SK-N-SH (cell line): ENCODE measurements at regions not wholly inside any gene's neighbourhood (a gene's known extent, or its start where the extent isn't known, plus 50 kb on each side); places are given as distances from the start of the nearest gene placed in this dataset.

Experiments used
- CTCF ChIA-PET: fragments of 300-600, 350-600 bp; formaldehyde crosslinking; extraction: SDS; loops from one replicate; lab custom pipeline; 2021; lab: Yijun Ruan, JAX
- POLR2A ChIA-PET: fragments of 350-600 bp; sonication (Branson Sonifier 250); formaldehyde crosslinking; extraction: SDS; loops from one replicate; lab custom pipeline; 2020; ENCODE audit warnings: antibody characterized with exemption, inconsistent platforms; lab: Yijun Ruan, JAX
- DNase-seq: peaks from one replicate; pipeline ENCODE4 v3.0.0; 2012
- H2AFZ ChIP-seq: fragments of 200-600 bp; sonication (generic); 2 replicates; pipeline ENCODE4 v1.8.1; 2016; ENCODE audit warnings: antibody characterized with exemption, mild to moderate bottlenecking, low read depth
- H3F3A ChIP-seq: fragments of 200-600 bp; sonication (generic); replicated peaks from 2 replicates; pipeline ENCODE3; 2016; ENCODE audit warnings: antibody characterized with exemption, mild to moderate bottlenecking; ENCODE audit not compliant: insufficient read depth
- H3K27ac ChIP-seq, 2 experiments: fragments of 200-500 bp in 1 of 2; fragments of 200-600 bp in 1 of 2; sonication (Bioruptor generic) in 1 of 2; sonication (generic), shearing (Covaris generic) in 1 of 2; 2 replicates each; pipeline versions ENCODE4 v1.5.1 to v1.6.1; 2014 to 2016; ENCODE audit warnings: low read depth in 2 of 2, inconsistent platforms in 1 of 2, low read length in 1 of 2, mild to moderate bottlenecking in 1 of 2, mixed read lengths in 1 of 2
- H3K27me3 ChIP-seq: fragments of 200-600 bp; sonication (generic), shearing (Covaris generic); 2 replicates; pipeline ENCODE4 v1.6.1; 2016; ENCODE audit warnings: mixed run types; ENCODE audit not compliant: insufficient read depth
- H3K36me3 ChIP-seq, 2 experiments: fragments of 200-500 bp in 1 of 2; fragments of 200-600 bp in 1 of 2; sonication (Bioruptor generic) in 1 of 2; sonication (generic) in 1 of 2; replicated peaks in 1 of 2; 2 replicates each; pipeline versions ENCODE3 to v1.5.1; 2014 to 2016; ENCODE audit warnings: low read length in 1 of 2, mild to moderate bottlenecking in 1 of 2; ENCODE audit not compliant: insufficient read depth in 2 of 2, control insufficient read depth in 1 of 2
- H3K4me1 ChIP-seq, 2 experiments: fragments of 200-500 bp in 1 of 2; fragments of 200-600 bp in 1 of 2; sonication (Bioruptor generic) in 1 of 2; sonication (generic), shearing (Covaris generic) in 1 of 2; 2 replicates each; pipeline versions ENCODE4 v1.5.1 to v1.6.1; 2014 to 2016; ENCODE audit warnings: low read depth in 1 of 2, low read length in 1 of 2, mixed run types in 1 of 2; ENCODE audit not compliant: insufficient read depth in 2 of 2, control insufficient read depth in 1 of 2
- H3K4me2 ChIP-seq: fragments of 200-600 bp; sonication (generic), shearing (Covaris generic); 2 replicates; pipeline ENCODE4 v1.6.1; 2017; ENCODE audit warnings: mixed run types
- H3K4me3 ChIP-seq, 2 experiments: fragments of 200-500 bp in 1 of 2; fragments of 200-600 bp in 1 of 2; sonication (Bioruptor generic) in 1 of 2; sonication (generic), shearing (Covaris generic) in 1 of 2; 2 replicates each; pipeline versions ENCODE4 v1.5.1 to v1.8.1; 2014 to 2016; ENCODE audit warnings: low read depth in 2 of 2, inconsistent platforms in 1 of 2, low read length in 1 of 2, mild to moderate bottlenecking in 1 of 2, mixed read lengths in 1 of 2, moderate library complexity in 1 of 2
- H3K79me2 ChIP-seq: fragments of 200-600 bp; sonication (generic); 2 replicates; pipeline ENCODE4 v1.8.1; 2017; ENCODE audit warnings: mild to moderate bottlenecking; ENCODE audit not compliant: insufficient read depth
- H3K9ac ChIP-seq: fragments of 200-600 bp; sonication (generic); 2 replicates; pipeline ENCODE4 v1.6.1; 2017; ENCODE audit warnings: mixed run types
- H3K9me2 ChIP-seq: fragments of 200-600 bp; sonication (generic); 2 replicates; pipeline ENCODE4 v1.6.1; 2017; ENCODE audit warnings: mixed run types
- H3K9me3 ChIP-seq: fragments of 200-600 bp; sonication (generic); 2 replicates; pipeline ENCODE4 v1.6.1; 2017; ENCODE audit warnings: mixed run types, mild to moderate bottlenecking, moderate library complexity
- H4K20me1 ChIP-seq: fragments of 200-600 bp; sonication (generic); 2 replicates; pipeline ENCODE4 v1.6.1; 2017; ENCODE audit warnings: mild to moderate bottlenecking, mixed run types; ENCODE audit not compliant: insufficient read depth
- CHD2 ChIP-seq: fragments of 150-350 bp; IDR thresholded peaks from 2 replicates; pipeline ENCODE4 v1.6.1; 2018; ENCODE audit warnings: low read length; ENCODE audit not compliant: partially characterized antibody
- CTCF ChIP-seq: fragments of 200-600 bp; sonication (generic); IDR thresholded peaks from 2 replicates; pipeline ENCODE4 v1.6.1; 2017; ENCODE audit warnings: antibody characterized with exemption, mild to moderate bottlenecking, moderate library complexity
- EP300 ChIP-seq, 2 experiments: IDR thresholded peaks; 2 replicates each; pipeline versions ENCODE4 v1.4.0 to v1.6.1; 2012; ENCODE audit warnings: borderline replicate concordance in 1 of 2, low read depth in 1 of 2, low read length in 1 of 2
- FOSL2 ChIP-seq: IDR thresholded peaks from 2 replicates; pipeline ENCODE4 v1.4.0; 2012; ENCODE audit warnings: low read depth, mild to moderate bottlenecking, moderate library complexity, borderline replicate concordance
- FOXJ3 ChIP-seq: sonication (generic); formaldehyde crosslinking; IDR thresholded peaks from 2 replicates; pipeline ENCODE4 v1.5.1; 2020; ENCODE audit warnings: mild to moderate bottlenecking, missing genetic modification reagents
- FOXM1 ChIP-seq: IDR thresholded peaks from 2 replicates; pipeline ENCODE4 v1.4.0; 2012; ENCODE audit warnings: low read depth, mild to moderate bottlenecking
- GATA2 ChIP-seq: sonication (generic); formaldehyde crosslinking; IDR thresholded peaks from 2 replicates; pipeline ENCODE4 v1.5.0; 2020; ENCODE audit warnings: mild to moderate bottlenecking, missing genetic modification reagents
- IRF3 ChIP-seq: fragments of 150-350 bp; IDR thresholded peaks from 2 replicates; pipeline ENCODE4 v1.6.1; 2016; ENCODE audit warnings: mild to moderate bottlenecking, low read depth, low read length
- JUND ChIP-seq: IDR thresholded peaks from 2 replicates; pipeline ENCODE4 v1.4.0; 2012
- POLR2AphosphoS5 ChIP-seq: IDR thresholded peaks from 2 replicates; pipeline ENCODE4 v1.6.1; 2012; ENCODE audit warnings: low read depth, low read length
- RCOR1 ChIP-seq: fragments of 150-350 bp; IDR thresholded peaks from 2 replicates; pipeline ENCODE4 v1.6.1; 2017; ENCODE audit warnings: antibody characterized with exemption, low read length
- REST ChIP-seq: IDR thresholded peaks from 2 replicates; pipeline ENCODE4 v1.6.1; 2012; ENCODE audit warnings: mild to moderate bottlenecking, low read depth, low read length, moderate library complexity
- RFX5 ChIP-seq: IDR thresholded peaks from 2 replicates; pipeline ENCODE4 v1.6.1; 2012; ENCODE audit warnings: mild to moderate bottlenecking, improper control_type of control experiment, low read length
- RXRA ChIP-seq: IDR thresholded peaks from 2 replicates; pipeline ENCODE4 v1.4.0; 2012; ENCODE audit warnings: low read depth, mild to moderate bottlenecking, borderline replicate concordance
- YY1 ChIP-seq: IDR thresholded peaks from 2 replicates; pipeline ENCODE4 v1.4.0; 2012; ENCODE audit warnings: low read depth, mild to moderate bottlenecking
- WGBS: methylation state at CpG from one replicate; pipeline ENCODE4 v1.1.6; 2017; ENCODE audit warnings: low lambda C conversion rate; 5-methylcytosine and 5-hydroxymethylcytosine counted together
- TF ChIP-seq, protein P1 (sequence below): IDR thresholded peaks from 2 replicates; pipeline ENCODE4; 2012

GRCh38 chr4:182144626-182145333 is 98.4 kb upstream of the TENM3 start:
- WGBS: 9% methylated on average over 17 of the region's 93 CpGs
- Histone ChIP-seq H3K9ac (peak overlapping the region; percentile 81), H2AFZ (peak overlapping the region; percentile 86), H4K20me1 (no peaks in the 10 kb centered on the region), H3K9me2 (no peaks in the 10 kb centered on the region), H3K36me3 (no peaks in the 10 kb centered on the region), H3F3A (no peaks in the 10 kb centered on the region), H3K9me3 (no peaks in the 10 kb centered on the region), H3K4me3 (peak overlapping the region; percentile 85 to 90), H3K79me2 (peaks cover 6% of the 10 kb centered on the region; the same call in 1 of the 2 replicates), H3K27me3 (no peaks in the 10 kb centered on the region), H3K4me2 (peak overlapping the region; percentile 95), H3K4me1 (peaks cover 0 to 3% of the 10 kb centered on the region in 2 experiments; a peak in 1 of 4 replicates), H3K27ac (peak overlapping the region in 1 of 2 experiments; percentile 60; a peak in 2 of 4 replicates)
- TF ChIP-seq EP300 (IDR thresholded peaks at IDR 0.05; ENCODE audit: borderline replicate concordance in 1 of 2, low read depth in 1 of 2, low read length in 1 of 2): 0 out of 4 replicates have a peak, but pooled peaks of 1 of the 2 experiments have one; percentile 7
- TF ChIP-seq YY1: no peak
- no peak for TF ChIP-seq IRF3
- TF ChIP-seq RFX5: no peak
- TF ChIP-seq, protein P1, sequence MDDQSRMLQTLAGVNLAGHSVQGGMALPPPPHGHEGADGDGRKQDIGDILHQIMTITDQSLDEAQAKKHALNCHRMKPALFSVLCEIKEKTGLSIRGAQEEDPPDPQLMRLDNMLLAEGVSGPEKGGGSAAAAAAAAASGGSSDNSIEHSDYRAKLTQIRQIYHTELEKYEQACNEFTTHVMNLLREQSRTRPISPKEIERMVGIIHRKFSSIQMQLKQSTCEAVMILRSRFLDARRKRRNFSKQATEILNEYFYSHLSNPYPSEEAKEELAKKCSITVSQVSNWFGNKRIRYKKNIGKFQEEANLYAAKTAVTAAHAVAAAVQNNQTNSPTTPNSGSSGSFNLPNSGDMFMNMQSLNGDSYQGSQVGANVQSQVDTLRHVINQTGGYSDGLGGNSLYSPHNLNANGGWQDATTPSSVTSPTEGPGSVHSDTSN: no peak
- no peak for TF ChIP-seq POLR2AphosphoS5
- DNase-seq: peak; percentile 84
- ChIA-PET POLR2A (no interaction called here), CTCF (interaction anchor here (1.0 kb wide), 1 partner anchor 10 kb away, joined by 4 read pairs; no protein-coding TSS in a partner anchor)

DNA sequence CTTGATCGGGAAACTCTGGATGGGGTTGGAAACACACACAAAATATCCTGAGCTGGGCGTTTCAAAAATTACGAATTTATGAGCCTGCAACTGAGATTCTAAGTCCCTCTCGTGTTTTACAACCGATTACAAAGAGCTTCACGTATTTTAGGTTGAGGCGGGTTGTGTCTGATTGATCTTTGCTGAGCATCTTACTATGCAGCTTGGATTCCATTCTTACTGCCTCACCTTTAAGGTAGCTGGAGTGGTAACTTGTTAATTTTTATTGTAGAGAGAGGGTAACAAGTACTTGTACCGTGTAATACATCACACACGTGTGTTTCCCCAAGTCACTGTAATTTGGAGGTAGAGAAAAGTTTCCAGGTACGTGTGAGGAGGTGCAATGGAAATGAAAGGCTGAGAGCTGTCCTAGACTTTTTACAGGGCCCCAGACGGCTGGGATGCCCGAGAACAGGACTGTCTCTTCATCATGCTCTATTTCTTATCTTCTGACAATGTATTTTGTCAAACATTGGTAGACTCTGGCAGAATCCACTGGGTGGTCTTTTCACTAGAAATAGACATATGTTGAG is 97.8 kb upstream of the TENM3 start:
- ChIA-PET CTCF (interaction anchor here (0.9 to 1.0 kb wide), 2 partner anchors 10 to 771 kb away, joined by 3 to 4 read pairs; no protein-coding TSS in a partner anchor), POLR2A (no interaction called here)
- H3F3A ChIP-seq: no peaks in the 10 kb centered on the region
- peak; percentile 34 for DNase-seq
- peak overlapping the region; percentile 86 for H2AFZ ChIP-seq
- peaks cover 6% of the 10 kb centered on the region; the same call in 1 of the 2 replicates for H3K79me2 ChIP-seq
- H3K9me3 ChIP-seq: no peaks in the 10 kb centered on the region
- no peaks in the 10 kb centered on the region for H3K36me3 ChIP-seq
- H3K4me3 ChIP-seq: peak overlapping the region; percentile 85 to 90
- no peaks in the 10 kb centered on the region for H3K27me3 ChIP-seq
- WGBS: 21% methylated on average over 12 of the region's 12 CpGs
- no peaks in the 10 kb centered on the region for H3K9me2 ChIP-seq
- H3K4me1 ChIP-seq: peaks cover 0 to 3% of the 10 kb centered on the region in 2 experiments; a peak in 1 of 4 replicates
- no peak overlapping the region for H3K27ac ChIP-seq
- H4K20me1 ChIP-seq: no peaks in the 10 kb centered on the region
- peak overlapping the region; percentile 81 for H3K9ac ChIP-seq
- H3K4me2 ChIP-seq: peak overlapping the region; percentile 95
- TF ChIP-seq EP300 (IDR thresholded peaks at IDR 0.05; ENCODE audit: borderline replicate concordance in 1 of 2, low read depth in 1 of 2, low read length in 1 of 2) (no peak), JUND (no peak), RFX5 (no peak), FOXM1 (no peak), GATA2 (CRISPR knock-in tag) (no peak), CTCF (no peak), FOXJ3 (CRISPR knock-in tag) (no peak), RCOR1 (no peak), REST (no peak), RXRA (no peak), CHD2 (no peak), FOSL2 (no peak)
- TF ChIP-seq, protein P1: no peak
